ENCODE measurements at regions not wholly inside any gene's neighbourhood (a gene's known extent, or its start where the extent isn't known, plus 50 kb on each side); places are given as distances from the start of the nearest gene placed in this dataset.

DNA sequence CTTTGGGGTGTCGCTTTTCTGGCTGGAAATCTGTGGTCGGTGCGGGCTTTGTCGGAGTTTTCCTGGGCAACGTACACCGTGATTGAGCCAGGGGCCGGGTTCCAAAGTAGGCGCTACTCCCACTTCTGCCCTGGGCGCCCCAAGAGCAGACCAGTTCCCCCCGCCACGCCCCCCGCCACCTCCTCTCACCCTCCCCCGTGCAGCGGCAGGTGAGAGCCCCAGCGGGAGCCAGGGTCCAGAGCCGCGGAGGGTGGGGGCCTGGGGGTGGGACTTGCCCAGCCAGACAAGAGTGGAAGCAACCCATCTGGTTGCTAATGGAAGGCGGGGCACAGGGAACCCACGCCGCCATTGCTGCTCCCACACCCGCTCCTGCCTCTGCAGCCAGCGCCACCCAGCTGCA, 2195.9 kb downstream of the PCDH9 start:
- TF ChIP-seq, protein P1, sequence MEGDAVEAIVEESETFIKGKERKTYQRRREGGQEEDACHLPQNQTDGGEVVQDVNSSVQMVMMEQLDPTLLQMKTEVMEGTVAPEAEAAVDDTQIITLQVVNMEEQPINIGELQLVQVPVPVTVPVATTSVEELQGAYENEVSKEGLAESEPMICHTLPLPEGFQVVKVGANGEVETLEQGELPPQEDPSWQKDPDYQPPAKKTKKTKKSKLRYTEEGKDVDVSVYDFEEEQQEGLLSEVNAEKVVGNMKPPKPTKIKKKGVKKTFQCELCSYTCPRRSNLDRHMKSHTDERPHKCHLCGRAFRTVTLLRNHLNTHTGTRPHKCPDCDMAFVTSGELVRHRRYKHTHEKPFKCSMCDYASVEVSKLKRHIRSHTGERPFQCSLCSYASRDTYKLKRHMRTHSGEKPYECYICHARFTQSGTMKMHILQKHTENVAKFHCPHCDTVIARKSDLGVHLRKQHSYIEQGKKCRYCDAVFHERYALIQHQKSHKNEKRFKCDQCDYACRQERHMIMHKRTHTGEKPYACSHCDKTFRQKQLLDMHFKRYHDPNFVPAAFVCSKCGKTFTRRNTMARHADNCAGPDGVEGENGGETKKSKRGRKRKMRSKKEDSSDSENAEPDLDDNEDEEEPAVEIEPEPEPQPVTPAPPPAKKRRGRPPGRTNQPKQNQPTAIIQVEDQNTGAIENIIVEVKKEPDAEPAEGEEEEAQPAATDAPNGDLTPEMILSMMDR (IDR thresholded peaks at IDR 0.05; ENCODE audit: low read depth, low read length), result no peak
- no peak for TF ChIP-seq EZH2phosphoT487 (IDR thresholded peaks at IDR 0.05; ENCODE audit: low read depth)
